HL-60 (cell line): ENCODE measurements at regions not wholly inside any gene's neighbourhood (a gene's known extent, or its start where the extent isn't known, plus 50 kb on each side); places are given as distances from the start of the nearest gene placed in this dataset.

Experiments
- CTCF ChIP-seq: IDR thresholded peaks from one replicate; pipeline ENCODE4 v1.5.1; 2011; ENCODE audit warnings: low read length, control low read depth, inconsistent platforms; ENCODE audit not compliant: insufficient read depth
- POLR2AphosphoS5 ChIP-seq: IDR thresholded peaks from 2 replicates; pipeline ENCODE4 v1.6.1; 2012; ENCODE audit warnings: low read depth
- SPI1 ChIP-seq: IDR thresholded peaks from 2 replicates; pipeline ENCODE4 v1.6.1; 2012; ENCODE audit warnings: low read depth, mild to moderate bottlenecking, borderline replicate concordance

- no peak for TF ChIP-seq CTCF
- TF ChIP-seq POLR2AphosphoS5 = no peak
- TF ChIP-seq SPI1 = no peak
Observed at GRCh38 chr16:26969589-26970231, 97.0 kb upstream of the C16orf82 start.
